SU-DHL-6 (cell line): ENCODE measurements at regions not wholly inside any gene's neighbourhood (a gene's known extent, or its start where the extent isn't known, plus 50 kb on each side); places are given as distances from the start of the nearest gene placed in this dataset.

Experiments used
- H2AFZ ChIP-seq: fragments of 200-600 bp; sonication (generic); 2 replicates; pipeline ENCODE4 v1.6.1; 2014; ENCODE audit warnings: low read depth, mild to moderate bottlenecking, moderate library complexity, mixed read lengths, antibody characterized with exemption, low read length; ENCODE audit not compliant: severe bottlenecking
- H3F3A ChIP-seq: fragments of 200-600 bp; shearing (Covaris generic); 2 replicates; pipeline ENCODE4 v1.6.0; 2016; ENCODE audit warnings: antibody characterized with exemption, mild to moderate bottlenecking; ENCODE audit not compliant: insufficient read depth
- H3K27ac ChIP-seq: fragments of 200-600 bp; sonication (generic); 2 replicates; pipeline ENCODE4 v1.5.1; 2016; ENCODE audit warnings: low read depth, mild to moderate bottlenecking, low read length, moderate library complexity, mixed read lengths
- H3K27me3 ChIP-seq: fragments of 200-600 bp; sonication (generic), shearing (Covaris generic); 2 replicates; pipeline ENCODE4 v1.6.0; 2014; ENCODE audit warnings: mild to moderate bottlenecking, low read length
- H3K36me3 ChIP-seq: fragments of 200-600 bp; sonication (generic); 2 replicates; pipeline ENCODE4 v1.6.1; 2014; ENCODE audit warnings: mild to moderate bottlenecking, low read length, mixed read lengths
- H3K4me2 ChIP-seq: fragments of 300-600, 200-600 bp; shearing (Covaris generic), sonication (generic); 2 replicates; pipeline ENCODE4 v1.6.0; 2014; ENCODE audit warnings: low read length, low read depth, mild to moderate bottlenecking; ENCODE audit not compliant: poor library complexity, severe bottlenecking
- H3K4me3 ChIP-seq: fragments of 200-600 bp; sonication (generic); 2 replicates; pipeline ENCODE4 v1.5.1; 2014; ENCODE audit warnings: antibody characterized with exemption, low read length, mild to moderate bottlenecking, mixed read lengths; ENCODE audit not compliant: insufficient read depth, poor library complexity, severe bottlenecking
- H3K79me2 ChIP-seq: fragments of 200-600 bp; sonication (generic); 2 replicates; pipeline ENCODE4 v1.6.1; 2014; ENCODE audit warnings: mild to moderate bottlenecking, low read length, moderate library complexity; ENCODE audit not compliant: insufficient read depth
- H3K9ac ChIP-seq: fragments of 200-600 bp; sonication (generic); 2 replicates; pipeline ENCODE4 v1.7.0; 2014; ENCODE audit warnings: mild to moderate bottlenecking, low read length
- H3K9me2 ChIP-seq: fragments of 200-600 bp; sonication (generic); replicated peaks from 2 replicates; pipeline ENCODE4 v1.6.1; 2014; ENCODE audit warnings: low read length; ENCODE audit not compliant: insufficient read depth
- H3K9me3 ChIP-seq: fragments of 200-600 bp; sonication (generic); 2 replicates; pipeline ENCODE4 v1.6.1; 2014; ENCODE audit warnings: low read length, mixed read lengths; ENCODE audit not compliant: insufficient read depth
- H4K20me1 ChIP-seq: fragments of 200-600 bp; sonication (generic); 2 replicates; pipeline ENCODE4 v1.6.1; 2014; ENCODE audit warnings: low read depth, mild to moderate bottlenecking, antibody characterized with exemption, low read length, moderate library complexity, mixed read lengths
- EZH2phosphoT487 ChIP-seq: fragments of 200-600 bp; sonication (generic), shearing (Covaris generic); conservative IDR thresholded peaks from 2 replicates; pipeline ENCODE4 v1.6.1; 2018; ENCODE audit warnings: mild to moderate bottlenecking, antibody characterized with exemption, low read length, moderate library complexity, mixed read lengths
- TF ChIP-seq, protein P1 (sequence below): fragments of 200-600 bp; sonication (generic); IDR thresholded peaks from one replicate; pipeline ENCODE4 v1.5.1; 2017; ENCODE audit warnings: antibody characterized with exemption, mild to moderate bottlenecking, low read length, moderate library complexity; ENCODE audit not compliant: insufficient read depth, poor library complexity, severe bottlenecking

DNA sequence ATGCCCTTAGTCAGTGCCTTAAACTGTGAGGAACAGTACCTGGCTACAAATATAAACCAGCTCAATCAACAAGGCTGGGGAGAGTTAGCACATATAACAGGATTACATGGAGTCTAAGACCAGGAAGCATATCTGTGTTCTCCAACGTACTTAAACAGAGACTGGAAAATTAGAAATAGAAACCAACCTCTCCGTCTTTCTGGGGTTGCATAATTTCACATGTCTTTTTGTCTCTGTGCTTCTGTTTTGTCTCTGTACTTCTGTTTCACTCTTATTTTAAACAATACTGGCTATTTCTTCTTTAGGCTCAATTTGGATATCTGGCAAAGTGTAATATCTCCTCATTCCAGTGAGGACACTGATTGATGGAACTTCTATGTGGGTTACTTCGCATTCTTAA is 749.0 kb upstream of the ZEB2 start:
- TF ChIP-seq, protein P1, sequence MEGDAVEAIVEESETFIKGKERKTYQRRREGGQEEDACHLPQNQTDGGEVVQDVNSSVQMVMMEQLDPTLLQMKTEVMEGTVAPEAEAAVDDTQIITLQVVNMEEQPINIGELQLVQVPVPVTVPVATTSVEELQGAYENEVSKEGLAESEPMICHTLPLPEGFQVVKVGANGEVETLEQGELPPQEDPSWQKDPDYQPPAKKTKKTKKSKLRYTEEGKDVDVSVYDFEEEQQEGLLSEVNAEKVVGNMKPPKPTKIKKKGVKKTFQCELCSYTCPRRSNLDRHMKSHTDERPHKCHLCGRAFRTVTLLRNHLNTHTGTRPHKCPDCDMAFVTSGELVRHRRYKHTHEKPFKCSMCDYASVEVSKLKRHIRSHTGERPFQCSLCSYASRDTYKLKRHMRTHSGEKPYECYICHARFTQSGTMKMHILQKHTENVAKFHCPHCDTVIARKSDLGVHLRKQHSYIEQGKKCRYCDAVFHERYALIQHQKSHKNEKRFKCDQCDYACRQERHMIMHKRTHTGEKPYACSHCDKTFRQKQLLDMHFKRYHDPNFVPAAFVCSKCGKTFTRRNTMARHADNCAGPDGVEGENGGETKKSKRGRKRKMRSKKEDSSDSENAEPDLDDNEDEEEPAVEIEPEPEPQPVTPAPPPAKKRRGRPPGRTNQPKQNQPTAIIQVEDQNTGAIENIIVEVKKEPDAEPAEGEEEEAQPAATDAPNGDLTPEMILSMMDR: no peak
- TF ChIP-seq EZH2phosphoT487: no peak
- H3F3A ChIP-seq: no peaks in the 10 kb centered on the region
- H3K4me2 ChIP-seq: no peak overlapping the region
- no peaks in the 10 kb centered on the region for H3K79me2 ChIP-seq
- H3K27ac ChIP-seq: no peak overlapping the region
- no peaks in the 10 kb centered on the region for H3K27me3 ChIP-seq
- no peak overlapping the region for H3K4me3 ChIP-seq
- H3K36me3 ChIP-seq: 0 out of 2 replicates have a peak, but pooled peaks cover 3% of the 10 kb centered on the region
- H3K9me2 ChIP-seq: no peaks in the 10 kb centered on the region
- H4K20me1 ChIP-seq: no peaks in the 10 kb centered on the region
- H3K9ac ChIP-seq: no peak overlapping the region
- peaks cover 5% of the 10 kb centered on the region; the same call in 1 of the 2 replicates for H3K9me3 ChIP-seq
- no peak overlapping the region for H2AFZ ChIP-seq

DNA sequence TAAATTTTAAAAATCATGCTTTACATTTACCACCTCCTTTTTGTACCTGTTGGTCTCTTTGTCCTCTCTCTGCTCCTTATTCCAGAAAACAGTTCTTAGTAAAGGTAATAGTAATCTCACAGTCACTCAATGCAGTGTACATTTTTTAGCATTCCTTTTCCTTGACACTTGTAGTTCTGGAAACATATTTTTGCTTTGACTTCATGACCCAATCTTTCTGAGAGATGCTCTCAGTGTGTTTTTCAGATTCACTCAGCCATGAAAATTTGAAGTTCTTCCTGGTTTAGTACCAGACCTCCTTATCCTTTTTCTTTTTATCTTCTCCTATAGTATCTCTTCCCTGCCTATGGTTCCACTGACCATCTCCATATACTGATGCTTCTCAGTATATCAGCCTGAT is 747.5 kb upstream of the ZEB2 start:
- H3K79me2 ChIP-seq: no peaks in the 10 kb centered on the region
- H3K36me3 ChIP-seq: 0 out of 2 replicates have a peak, but pooled peaks cover 3% of the 10 kb centered on the region
- H3F3A ChIP-seq: no peaks in the 10 kb centered on the region
- H3K27ac ChIP-seq: no peak overlapping the region
- no peaks in the 10 kb centered on the region for H3K9me2 ChIP-seq
- no peaks in the 10 kb centered on the region for H3K27me3 ChIP-seq
- H3K4me3 ChIP-seq: no peak overlapping the region
- TF ChIP-seq, protein P1: no peak
- TF ChIP-seq EZH2phosphoT487: no peak
- H3K9ac ChIP-seq: no peak overlapping the region
- H4K20me1 ChIP-seq: no peaks in the 10 kb centered on the region
- H2AFZ ChIP-seq: no peak overlapping the region
- H3K4me2 ChIP-seq: no peak overlapping the region
- peaks cover 5% of the 10 kb centered on the region; the same call in 1 of the 2 replicates for H3K9me3 ChIP-seq

DNA sequence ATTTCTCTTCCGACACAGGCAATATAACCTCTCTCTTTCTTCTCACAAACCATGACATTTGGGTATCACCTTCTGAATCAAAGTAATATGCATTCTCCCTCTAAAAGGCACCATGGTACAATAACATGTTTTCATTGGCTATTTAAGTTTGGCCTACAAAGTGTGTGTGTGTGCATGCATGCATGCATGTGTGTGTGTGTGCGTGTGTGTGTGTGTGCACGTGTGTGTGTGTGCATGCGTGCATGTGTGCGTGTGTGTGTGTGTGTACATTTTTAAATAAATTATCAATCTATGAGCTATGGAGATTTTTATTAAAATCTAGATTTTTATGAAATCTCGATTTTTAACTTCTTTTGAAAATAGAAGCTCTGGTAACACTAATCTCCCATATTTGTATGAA is 745.3 kb upstream of the ZEB2 start:
- Histone ChIP-seq H3K9ac (no peak overlapping the region), H3K36me3 (no peaks in the 10 kb centered on the region), H4K20me1 (no peaks in the 10 kb centered on the region), H3K27me3 (no peaks in the 10 kb centered on the region), H3F3A (no peaks in the 10 kb centered on the region), H3K27ac (no peak overlapping the region), H3K79me2 (no peaks in the 10 kb centered on the region), H3K9me3 (no peaks in the 10 kb centered on the region), H3K4me3 (no peak overlapping the region), H3K9me2 (no peaks in the 10 kb centered on the region), H3K4me2 (no peak overlapping the region), H2AFZ (no peak overlapping the region)
- TF ChIP-seq, protein P1: no peak
- TF ChIP-seq EZH2phosphoT487: no peak

DNA sequence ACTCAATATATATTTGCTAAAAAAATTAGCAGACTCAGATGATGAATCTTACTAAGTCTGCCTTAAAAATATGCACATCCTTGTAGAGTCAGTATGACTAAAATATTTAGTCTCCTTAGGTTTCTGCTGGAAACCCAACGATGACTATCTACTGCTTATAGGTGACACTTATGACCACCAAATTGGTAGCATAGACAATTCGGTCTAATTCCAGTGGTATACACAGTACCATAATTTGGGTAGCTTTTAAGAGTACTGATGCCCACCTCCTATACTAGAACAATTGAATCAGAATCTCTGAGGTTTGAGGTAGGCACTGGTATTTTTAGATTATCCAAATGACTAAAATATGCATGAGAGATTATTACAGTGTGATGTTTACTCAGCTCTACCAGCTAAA is 740.8 kb upstream of the ZEB2 start:
- Histone ChIP-seq H3K27me3 (no peaks in the 10 kb centered on the region), H3K79me2 (no peaks in the 10 kb centered on the region), H4K20me1 (no peaks in the 10 kb centered on the region), H3K27ac (no peak overlapping the region), H3F3A (no peaks in the 10 kb centered on the region), H3K36me3 (no peaks in the 10 kb centered on the region), H3K9ac (no peak overlapping the region), H3K9me2 (no peaks in the 10 kb centered on the region), H3K4me2 (no peak overlapping the region), H3K9me3 (no peaks in the 10 kb centered on the region), H3K4me3 (no peak overlapping the region), H2AFZ (no peak overlapping the region)
- TF ChIP-seq EZH2phosphoT487: no peak
